NAMALWA (cell line): ENCODE measurements at regions not wholly inside any gene's neighbourhood (a gene's known extent, or its start where the extent isn't known, plus 50 kb on each side); places are given as distances from the start of the nearest gene placed in this dataset.

Experiments used
- DNase-seq: peaks from one replicate; pipeline ENCODE4 v3.0.0-alpha.2; 2015; ENCODE audit warnings: low spot score

GRCh38 chr2:181189951-181190350, 209.5 kb downstream of the UBE2E3 start:
- DNase-seq, result no peak

GRCh38 chr2:181190711-181191110, 210.3 kb downstream of the UBE2E3 start:
- no peak for DNase-seq

GRCh38 chr2:181193550-181193949, 213.1 kb downstream of the UBE2E3 start:
- no peak for DNase-seq

- DNase-seq, result no peak
These were observed 216.0 kb downstream of the UBE2E3 start for GRCh38 chr2:181196401-181196800.

GRCh38 chr2:181197140-181197760, 216.8 kb downstream of the UBE2E3 start:
- no peak for DNase-seq

GRCh38 chr2:181198183-181198864, 217.9 kb downstream of the UBE2E3 start:
- DNase-seq, result no peak

GRCh38 chr2:181203412-181203811, 223.0 kb downstream of the UBE2E3 start:
- no peak for DNase-seq

GRCh38 chr2:181203916-181204315, 223.5 kb downstream of the UBE2E3 start:
- DNase-seq, result no peak

- no peak for DNase-seq
These were observed 238.0 kb downstream of the UBE2E3 start for GRCh38 chr2:181218401-181218821.

GRCh38 chr2:181223234-181223633, 234.0 kb upstream of the ITGA4 start:
- DNase-seq, result no peak

- no peak for DNase-seq
These were observed 232.3 kb upstream of the ITGA4 start for GRCh38 chr2:181224866-181225265.

GRCh38 chr2:181228661-181229060, 228.5 kb upstream of the ITGA4 start:
- DNase-seq, result no peak

- no peak for DNase-seq
These were observed 226.0 kb upstream of the ITGA4 start for GRCh38 chr2:181231151-181231550.

- no peak for DNase-seq
These were observed 225.1 kb upstream of the ITGA4 start for GRCh38 chr2:181231886-181232621.

- no peak for DNase-seq
These were observed 222.7 kb upstream of the ITGA4 start for GRCh38 chr2:181234487-181234891.

- DNase-seq, result no peak
These were observed 222.2 kb upstream of the ITGA4 start for GRCh38 chr2:181235011-181235410.

- DNase-seq, result no peak
These were observed 221.3 kb upstream of the ITGA4 start for GRCh38 chr2:181235683-181236459.

GRCh38 chr2:181239201-181239799, 217.9 kb upstream of the ITGA4 start:
- peak; percentile 27 for DNase-seq

GRCh38 chr2:181240844-181241243, 216.3 kb upstream of the ITGA4 start:
- DNase-seq, result no peak

- no peak for DNase-seq
These were observed 215.8 kb upstream of the ITGA4 start for GRCh38 chr2:181241366-181241765.

- no peak for DNase-seq
These were observed 215.4 kb upstream of the ITGA4 start for GRCh38 chr2:181241797-181242196.

- DNase-seq, result no peak
These were observed 214.9 kb upstream of the ITGA4 start for GRCh38 chr2:181242262-181242661.
